ENCODE measurements at regions not wholly inside any gene's neighbourhood (a gene's known extent, or its start where the extent isn't known, plus 50 kb on each side); places are given as distances from the start of the nearest gene placed in this dataset.

DNA sequence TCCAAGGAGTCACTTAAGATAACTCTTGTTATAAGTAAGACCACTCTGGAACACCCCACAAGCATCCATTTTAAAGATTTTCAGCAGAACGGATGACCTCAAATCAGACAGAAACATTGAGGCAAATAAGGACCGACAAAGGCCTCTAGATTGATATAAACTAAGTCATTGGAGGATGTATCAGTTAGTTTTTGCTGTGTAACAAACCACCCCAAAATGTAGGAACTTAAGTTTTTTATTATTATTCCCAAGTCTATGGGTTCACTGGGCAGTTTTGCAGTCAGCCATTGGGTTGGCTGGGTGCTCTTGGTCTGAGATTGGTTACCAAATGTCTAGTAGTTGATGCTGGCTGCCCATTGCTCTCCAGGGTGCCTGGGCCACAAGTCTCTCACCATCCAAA is 311.8 kb downstream of the SIPA1L2 start (continued):
- TF ChIP-seq RFX5 (IDR thresholded peaks at IDR 0.05; ENCODE audit: borderline replicate concordance, low read depth, low read length) (no peak), BCL11A (IDR thresholded peaks at IDR 0.05; ENCODE audit: low read depth in 2 of 2, low read length in 2 of 2) (no peak), EP300 (IDR thresholded peaks at IDR 0.05; ENCODE audit: borderline replicate concordance in 1 of 2, low read depth in 2 of 2, low read length in 2 of 2) (no peak), TEAD4 (IDR thresholded peaks at IDR 0.05; ENCODE audit: low read depth, low read length) (no peak)

All from H1 (cell line).